ENCODE measurements at regions not wholly inside any gene's neighbourhood (a gene's known extent, or its start where the extent isn't known, plus 50 kb on each side); places are given as distances from the start of the nearest gene placed in this dataset.
"Not testable (repeated sequence)": the region's sequence is repeated elsewhere in the genome, so short reads cannot be mapped to it uniquely, and the experiment has no call there.

GRCh38 chr5:89327608-89328007 lies 444.6 kb upstream of the MEF2C start:
- TF ChIP-seq CTCF (IDR thresholded peaks at IDR 0.05): no peak
- Mint-ChIP-seq H3K4me1 (ENCODE audit: unreplicated experiment) (peaks cover 18% of the 10 kb centered on the region), H3K4me3 (ENCODE audit: unreplicated experiment) (no peak overlapping the region), H3K27ac (ENCODE audit: unreplicated experiment) (no peak overlapping the region), H3K36me3 (ENCODE audit: unreplicated experiment) (no peaks in the 10 kb centered on the region), H3K9me3 (ENCODE audit: unreplicated experiment) (no peaks in the 10 kb centered on the region), H3K27me3 (ENCODE audit: unreplicated experiment) (no peaks in the 10 kb centered on the region)
- no peak for DNase-seq (ENCODE audit: extremely low spot score, unreplicated experiment)

- Mint-ChIP-seq H3K4me3 (ENCODE audit: unreplicated experiment) (no peak overlapping the region), H3K36me3 (ENCODE audit: unreplicated experiment) (no peaks in the 10 kb centered on the region), H3K27me3 (ENCODE audit: unreplicated experiment) (no peaks in the 10 kb centered on the region), H3K27ac (ENCODE audit: unreplicated experiment) (peak overlapping the region; percentile 56), H3K4me1 (ENCODE audit: unreplicated experiment) (peaks cover 18% of the 10 kb centered on the region), H3K9me3 (ENCODE audit: unreplicated experiment) (no peaks in the 10 kb centered on the region)
- DNase-seq (ENCODE audit: extremely low spot score, unreplicated experiment): no peak
- TF ChIP-seq CTCF (IDR thresholded peaks at IDR 0.05): no peak
Observed at GRCh38 chr5:89324990-89325389, 442.0 kb upstream of the MEF2C start.

- no peak for TF ChIP-seq CTCF (IDR thresholded peaks at IDR 0.05)
- no peaks in the 10 kb centered on the region for H3K9me3 Mint-ChIP-seq (ENCODE audit: unreplicated experiment)
- no peak overlapping the region for H3K4me3 Mint-ChIP-seq (ENCODE audit: unreplicated experiment)
- H3K27me3 Mint-ChIP-seq (ENCODE audit: unreplicated experiment): no peaks in the 10 kb centered on the region
- H3K4me1 Mint-ChIP-seq (ENCODE audit: unreplicated experiment): peaks cover 11% of the 10 kb centered on the region
- H3K27ac Mint-ChIP-seq (ENCODE audit: unreplicated experiment): no peak overlapping the region
- no peak for DNase-seq (ENCODE audit: extremely low spot score, unreplicated experiment)
- H3K36me3 Mint-ChIP-seq (ENCODE audit: unreplicated experiment): no peaks in the 10 kb centered on the region
Observed at GRCh38 chr5:89320421-89321277, 437.7 kb upstream of the MEF2C start.

GRCh38 chr5:89317838-89318237 lies 434.9 kb upstream of the MEF2C start:
- H3K4me1 Mint-ChIP-seq (ENCODE audit: unreplicated experiment): peaks cover 18% of the 10 kb centered on the region
- DNase-seq (ENCODE audit: extremely low spot score, unreplicated experiment); H3K27me3 Mint-ChIP-seq (ENCODE audit: unreplicated experiment); H3K9me3 Mint-ChIP-seq (ENCODE audit: unreplicated experiment); H3K4me3 Mint-ChIP-seq (ENCODE audit: unreplicated experiment); H3K27ac Mint-ChIP-seq (ENCODE audit: unreplicated experiment); H3K36me3 Mint-ChIP-seq (ENCODE audit: unreplicated experiment): not testable (repeated sequence)

GRCh38 chr5:89315286-89316100 lies 432.5 kb upstream of the MEF2C start:
- Mint-ChIP-seq H3K4me1 (ENCODE audit: unreplicated experiment) (peaks cover 21% of the 10 kb centered on the region), H3K27me3 (ENCODE audit: unreplicated experiment) (no peaks in the 10 kb centered on the region), H3K9me3 (ENCODE audit: unreplicated experiment) (no peaks in the 10 kb centered on the region), H3K27ac (ENCODE audit: unreplicated experiment) (no peak overlapping the region), H3K36me3 (ENCODE audit: unreplicated experiment) (no peaks in the 10 kb centered on the region), H3K4me3 (ENCODE audit: unreplicated experiment) (no peak overlapping the region)
- TF ChIP-seq CTCF (IDR thresholded peaks at IDR 0.05): no peak
- DNase-seq (ENCODE audit: extremely low spot score, unreplicated experiment): no peak
